GM12874 (cell line): ENCODE measurements at regions not wholly inside any gene's neighbourhood (a gene's known extent, or its start where the extent isn't known, plus 50 kb on each side); places are given as distances from the start of the nearest gene placed in this dataset.

Experiments
- TF ChIP-seq, protein P1 (sequence below): IDR thresholded peaks from 2 replicates; pipeline ENCODE4 v1.5.1; 2011; ENCODE audit warnings: low read depth, mild to moderate bottlenecking, control low read depth, low read length, moderate library complexity; ENCODE audit not compliant: insufficient read depth

DNA sequence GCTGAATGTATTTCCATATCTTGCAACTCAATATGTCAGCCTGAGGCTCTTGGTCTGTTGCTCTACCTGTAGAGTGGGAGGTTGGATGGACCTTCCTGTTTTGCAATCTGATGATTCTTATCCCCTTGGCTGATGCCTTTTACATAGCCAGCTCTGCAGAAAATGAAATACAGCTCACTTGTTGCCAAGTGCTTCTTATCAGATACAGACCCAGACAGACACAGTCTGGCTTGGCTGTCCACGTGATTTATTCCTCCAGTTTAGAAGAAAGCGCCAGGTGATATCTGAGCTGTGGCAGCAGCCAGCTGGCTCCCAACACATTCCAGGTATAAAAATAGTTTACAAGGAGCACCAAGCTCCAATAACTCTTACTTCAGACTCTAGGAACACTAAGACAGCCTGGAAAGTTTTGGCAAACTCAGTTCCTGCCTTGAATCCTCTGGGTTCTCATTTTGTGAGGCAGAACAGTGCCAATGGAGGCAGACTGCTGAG lies 479.2 kb upstream of the USP24 start:
- TF ChIP-seq, protein P1, sequence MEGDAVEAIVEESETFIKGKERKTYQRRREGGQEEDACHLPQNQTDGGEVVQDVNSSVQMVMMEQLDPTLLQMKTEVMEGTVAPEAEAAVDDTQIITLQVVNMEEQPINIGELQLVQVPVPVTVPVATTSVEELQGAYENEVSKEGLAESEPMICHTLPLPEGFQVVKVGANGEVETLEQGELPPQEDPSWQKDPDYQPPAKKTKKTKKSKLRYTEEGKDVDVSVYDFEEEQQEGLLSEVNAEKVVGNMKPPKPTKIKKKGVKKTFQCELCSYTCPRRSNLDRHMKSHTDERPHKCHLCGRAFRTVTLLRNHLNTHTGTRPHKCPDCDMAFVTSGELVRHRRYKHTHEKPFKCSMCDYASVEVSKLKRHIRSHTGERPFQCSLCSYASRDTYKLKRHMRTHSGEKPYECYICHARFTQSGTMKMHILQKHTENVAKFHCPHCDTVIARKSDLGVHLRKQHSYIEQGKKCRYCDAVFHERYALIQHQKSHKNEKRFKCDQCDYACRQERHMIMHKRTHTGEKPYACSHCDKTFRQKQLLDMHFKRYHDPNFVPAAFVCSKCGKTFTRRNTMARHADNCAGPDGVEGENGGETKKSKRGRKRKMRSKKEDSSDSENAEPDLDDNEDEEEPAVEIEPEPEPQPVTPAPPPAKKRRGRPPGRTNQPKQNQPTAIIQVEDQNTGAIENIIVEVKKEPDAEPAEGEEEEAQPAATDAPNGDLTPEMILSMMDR, result no peak

DNA sequence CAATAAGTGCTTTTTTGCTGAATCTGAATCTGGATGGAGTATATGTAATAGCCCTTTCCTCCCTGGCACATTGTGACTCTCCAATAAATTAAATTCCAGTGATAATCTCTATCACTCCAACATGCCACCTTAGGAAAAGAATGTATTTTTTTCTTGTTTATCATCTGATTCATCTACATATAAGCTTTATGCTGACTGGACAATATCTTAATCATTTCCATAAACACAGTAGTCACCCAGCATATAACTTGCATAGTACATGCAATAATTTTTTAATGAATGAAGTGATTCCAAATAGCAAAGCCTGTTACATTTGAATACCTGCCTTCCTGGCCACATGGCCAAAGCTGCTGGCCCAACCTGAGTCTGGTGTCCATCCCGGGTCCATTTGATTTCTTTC lies 477.6 kb upstream of the USP24 start:
- TF ChIP-seq, protein P1, result no peak

DNA sequence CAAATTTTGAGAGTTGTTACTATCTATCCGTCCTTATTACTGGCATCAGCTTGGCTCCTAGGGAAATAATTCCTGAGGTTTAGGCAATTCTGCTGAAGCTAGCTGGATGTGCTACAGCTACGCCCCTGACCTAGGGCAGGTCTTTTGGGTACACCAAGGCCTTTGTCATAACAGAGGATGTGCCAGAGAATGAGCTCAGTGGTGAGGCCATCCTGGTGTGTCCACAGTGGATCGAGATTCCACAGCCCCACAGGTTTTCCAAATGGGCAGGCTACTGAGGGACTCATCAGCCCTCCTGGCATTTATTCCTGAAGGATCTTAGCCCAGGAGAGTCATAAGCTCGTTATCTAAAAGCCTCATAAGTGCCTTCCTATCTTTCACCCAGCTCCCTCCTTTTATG lies 475.2 kb upstream of the USP24 start:
- TF ChIP-seq, protein P1, result no peak

DNA sequence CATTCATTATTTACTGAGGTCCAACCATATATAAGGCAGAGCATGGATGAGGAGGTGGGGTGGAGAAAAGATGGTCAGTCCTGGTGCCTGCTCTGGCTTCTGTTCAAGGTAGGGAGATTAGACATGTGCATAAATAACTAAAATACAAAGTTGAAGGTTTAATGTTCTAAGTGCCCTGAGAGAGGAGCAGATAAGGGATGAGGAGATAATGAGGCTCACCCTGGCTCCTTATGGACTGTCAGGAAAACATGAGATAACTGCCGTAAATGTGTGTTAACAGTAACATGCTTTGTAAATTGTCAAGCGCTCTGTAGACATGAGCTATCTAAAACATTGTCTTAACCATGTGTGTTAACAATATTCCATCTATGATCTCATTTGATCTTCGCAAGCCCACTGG lies 474.6 kb upstream of the USP24 start:
- TF ChIP-seq, protein P1, result no peak

DNA sequence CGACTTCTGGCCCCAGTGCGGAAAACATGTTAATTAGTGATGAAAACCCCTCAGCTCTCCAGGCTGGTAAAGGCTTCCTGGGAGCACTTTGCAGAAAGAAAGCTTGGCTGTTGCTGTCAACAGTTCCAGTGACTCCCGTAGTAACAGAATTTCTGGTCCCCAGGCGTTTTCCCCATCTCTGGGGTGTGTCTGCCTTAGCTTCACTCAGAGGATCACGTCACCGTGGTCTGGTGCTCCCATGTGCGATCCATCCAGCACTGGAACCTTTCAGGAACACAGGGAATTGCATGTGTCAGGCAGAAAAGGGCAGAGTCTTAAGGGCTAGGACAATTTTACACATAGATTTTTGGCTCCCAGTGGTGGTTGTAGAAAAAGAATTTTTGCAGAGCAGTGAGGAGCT lies 470.4 kb upstream of the USP24 start:
- TF ChIP-seq, protein P1, result no peak

DNA sequence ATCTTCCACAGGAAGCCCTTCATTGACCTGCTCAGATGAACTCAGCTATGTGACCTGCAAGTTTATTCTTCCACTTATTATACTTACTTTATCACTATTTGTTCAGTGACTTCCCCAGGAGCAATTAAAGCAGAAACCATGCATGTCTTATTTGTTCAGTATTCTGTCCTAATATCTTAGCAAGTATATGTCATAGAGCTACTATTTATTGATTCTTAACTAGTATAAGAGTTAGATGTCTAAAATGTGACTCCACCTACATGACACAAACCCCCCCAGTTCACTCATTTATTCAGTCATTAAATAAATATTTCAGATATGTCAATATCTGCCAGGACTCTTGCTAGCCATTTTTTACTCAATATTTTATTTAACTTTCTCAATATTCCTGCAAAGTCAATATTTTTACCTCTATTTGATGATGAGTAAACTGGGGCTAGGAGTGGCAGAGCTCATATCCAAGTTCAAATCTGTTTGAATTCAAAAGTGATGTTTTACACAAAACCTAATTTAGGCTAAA lies 469.0 kb upstream of the USP24 start:
- TF ChIP-seq, protein P1, result no peak

DNA sequence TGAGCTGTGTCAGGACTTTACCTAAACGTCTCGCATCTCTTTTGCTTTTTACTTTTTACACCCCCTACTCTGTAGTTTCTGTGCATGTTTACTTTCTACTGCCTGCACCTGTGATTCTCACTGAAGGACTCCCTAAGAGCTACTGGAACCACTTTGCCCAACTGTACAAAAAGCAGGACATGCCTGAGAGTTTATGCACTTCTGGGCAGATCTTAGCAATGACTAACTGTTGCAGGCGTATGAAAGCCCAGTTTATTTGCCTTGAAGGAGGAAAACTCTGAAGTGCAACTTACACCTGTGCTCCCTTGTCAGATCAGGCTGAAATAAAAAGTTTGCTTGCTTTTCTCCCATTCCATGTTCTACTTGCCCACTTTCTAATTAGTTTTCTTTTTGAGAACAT lies 467.0 kb upstream of the USP24 start:
- TF ChIP-seq, protein P1, result no peak
